Upper lobe of left lung (tissue), 6 donors: ENCODE measurements at regions not wholly inside any gene's neighbourhood (a gene's known extent, or its start where the extent isn't known, plus 50 kb on each side); places are given as distances from the start of the nearest gene placed in this dataset.
A peak's percentile ranks its signal among the peaks of the same experiment; 100 is the strongest.

Source experiments
- ATAC-seq, 2 donors: fragments of 200-7000 bp; cut with Tn5 transposase; one replicate each; pipeline ENCODE4 v1.9.1; 2022; ENCODE audit warnings: mild to moderate bottlenecking in 2 of 2, moderate library complexity in 2 of 2; ENCODE audit not compliant: low FRiP score in 2 of 2
- DNase-seq, 2 donors: peaks; one replicate each; pipeline ENCODE4 v3.0.0-alpha.2; 2019 to 2020
- H3K27ac ChIP-seq, 4 donors: fragments of 200-600 bp; sonication (generic); one replicate each; pipeline ENCODE4 v1.5.1; 2016 to 2019
- H3K27me3 ChIP-seq, 4 donors: fragments of 200-600 bp; sonication (generic); one replicate each; pipeline ENCODE4 v1.5.1; 2017 to 2019
- H3K36me3 ChIP-seq, 4 donors: fragments of 200-600 bp; sonication (generic); one replicate each; pipeline ENCODE4 v1.5.1; 2016 to 2019
- H3K4me1 ChIP-seq, 4 donors: fragments of 200-600 bp; sonication (generic); one replicate each; pipeline ENCODE4 v1.5.1; 2018 to 2019
- H3K4me3 ChIP-seq, 4 donors: fragments of 200-600 bp; sonication (generic); one replicate each; pipeline ENCODE4 v1.5.1; 2017 to 2019; ENCODE audit warnings: mild to moderate bottlenecking in 2 of 4, moderate library complexity in 1 of 4
- H3K9me3 ChIP-seq, 4 donors: fragments of 200-600 bp; sonication (generic); one replicate each; pipeline ENCODE4 v1.5.1; 2018 to 2019
- CTCF ChIP-seq, 6 experiments: fragments of 450-650 bp in 4 of 6; fragments of 200-600 bp in 2 of 6; sonication (generic) in 2 of 6; IDR thresholded peaks; one replicate each; pipeline ENCODE4 v1.5.1; 2016 to 2019; ENCODE audit warnings: antibody characterized with exemption in 6 of 6
- EP300 ChIP-seq, 4 donors: sonication (generic); formaldehyde crosslinking; IDR thresholded peaks; one replicate each; pipeline ENCODE4 v1.5.1; 2017; ENCODE audit warnings: antibody characterized with exemption in 4 of 4, control low read depth in 2 of 4
- POLR2A ChIP-seq, 4 donors: fragments of 450-650 bp; IDR thresholded peaks; one replicate each; pipeline ENCODE4 v1.5.1; 2016 to 2017; ENCODE audit warnings: antibody characterized with exemption in 4 of 4, mild to moderate bottlenecking in 2 of 4
- POLR2AphosphoS5 ChIP-seq, 2 donors: sonication (generic); formaldehyde crosslinking; IDR thresholded peaks; one replicate each; pipeline ENCODE4 v1.5.1; 2017; ENCODE audit warnings: antibody characterized with exemption in 2 of 2
- WGBS, 2 donors: methylation state at CpG; one replicate each; pipeline ENCODE4 v1.1.5; 2017 to 2018; 5-methylcytosine and 5-hydroxymethylcytosine counted together
- donor health status: DM: no; HTN: no; CAD: no; lungs with moderate emphysema.
- donor health status: DM: no; HTN: yes; CAD: no; lungs with severe emphysema.

DNA sequence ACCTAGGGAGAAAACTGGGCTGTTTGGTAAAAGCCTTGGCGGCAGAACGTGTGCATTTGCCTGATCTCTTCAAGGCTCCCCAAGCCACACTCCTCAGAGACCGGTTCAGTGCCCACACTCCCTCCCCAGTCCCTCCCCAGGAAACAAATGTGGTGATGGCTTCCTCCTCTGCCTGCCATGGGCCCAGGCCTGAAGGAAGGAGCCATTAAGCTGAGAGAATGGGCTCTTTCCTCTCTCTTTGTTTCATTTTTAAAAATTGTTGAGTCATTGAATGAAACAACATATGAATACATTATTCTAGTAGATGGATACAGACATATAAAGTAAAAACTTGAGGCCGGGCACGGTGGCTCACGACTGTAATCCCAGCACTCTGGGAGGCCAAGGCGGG lies 50.6 kb upstream of the YWHAQ start:
- no peak for ATAC-seq
- H3K4me3 ChIP-seq = no peak overlapping the region
- no peaks in the 10 kb centered on the region for H3K36me3 ChIP-seq
- no peak overlapping the region for H3K27ac ChIP-seq
- H3K27me3 ChIP-seq = no peaks in the 10 kb centered on the region
- no peak for DNase-seq
- peaks cover 0 to 5% (median 0%) of the 10 kb centered on the region in 4 donors for H3K4me1 ChIP-seq
- H3K9me3 ChIP-seq = no peaks in the 10 kb centered on the region
- TF ChIP-seq EP300 (IDR thresholded peaks at IDR 0.05) = no peak
- TF ChIP-seq POLR2AphosphoS5 (IDR thresholded peaks at IDR 0.05) = no peak
- no peak for TF ChIP-seq CTCF (IDR thresholded peaks at IDR 0.05)
- TF ChIP-seq POLR2A (IDR thresholded peaks at IDR 0.05) = no peak
- WGBS, 2 donors = 71 to 84% methylated on average over 7 of the region's 7 CpGs

- Histone ChIP-seq H3K36me3 (no peaks in the 10 kb centered on the region), H3K27ac (no peak overlapping the region), H3K4me3 (no peak overlapping the region), H3K27me3 (no peaks in the 10 kb centered on the region), H3K4me1 (peaks cover 0 to 5% (median 0%) of the 10 kb centered on the region in 4 donors), H3K9me3 (no peaks in the 10 kb centered on the region)
- 91 to 93% methylated on average over 4 of the region's 4 CpGs for WGBS, 2 donors
- ATAC-seq = no peak
- DNase-seq = no peak
- TF ChIP-seq POLR2A (IDR thresholded peaks at IDR 0.05) = no peak
- TF ChIP-seq EP300 (IDR thresholded peaks at IDR 0.05) = no peak
- no peak for TF ChIP-seq CTCF (IDR thresholded peaks at IDR 0.05)
- no peak for TF ChIP-seq POLR2AphosphoS5 (IDR thresholded peaks at IDR 0.05)
These were observed 54.8 kb upstream of the YWHAQ start for GRCh38 chr2:9685637-9686036.

DNA sequence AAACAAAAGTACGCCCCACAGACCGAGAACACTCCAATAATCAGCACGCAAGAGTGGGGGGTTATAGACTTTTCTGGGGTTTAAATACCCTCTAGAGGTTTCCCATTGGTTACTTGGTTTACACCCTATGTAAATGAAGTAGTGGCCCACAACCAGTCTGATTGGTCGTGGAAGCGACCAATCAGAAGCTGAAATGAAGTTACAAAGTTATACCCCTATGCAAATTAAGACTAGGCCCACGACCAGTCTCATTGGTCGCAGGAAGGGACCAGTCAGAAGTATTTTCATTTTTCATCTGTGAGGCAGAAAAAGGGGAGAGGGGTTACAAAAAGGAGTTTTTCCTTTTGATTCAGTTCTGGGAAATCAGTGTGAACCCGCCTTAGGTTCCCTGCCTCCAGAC lies 55.3 kb upstream of the YWHAQ start:
- Histone ChIP-seq H3K27me3 (no peaks in the 10 kb centered on the region), H3K4me3 (no peak overlapping the region), H3K9me3 (no peaks in the 10 kb centered on the region), H3K4me1 (peaks cover 0 to 5% (median 0%) of the 10 kb centered on the region in 4 donors), H3K27ac (no peak overlapping the region), H3K36me3 (no peaks in the 10 kb centered on the region)
- no peak for TF ChIP-seq POLR2A (IDR thresholded peaks at IDR 0.05)
- no peak for TF ChIP-seq CTCF (IDR thresholded peaks at IDR 0.05)
- no peak for TF ChIP-seq POLR2AphosphoS5 (IDR thresholded peaks at IDR 0.05)
- TF ChIP-seq EP300 (IDR thresholded peaks at IDR 0.05) = no peak
- 84 to 87% methylated on average over 8 of the region's 8 CpGs for WGBS, 2 donors
- ATAC-seq (no peak), DNase-seq (no peak)

GRCh38 chr2:9690252-9690651 lies 59.5 kb upstream of the YWHAQ start:
- Histone ChIP-seq H3K9me3 (no peaks in the 10 kb centered on the region), H3K4me1 (peaks cover 0 to 6% (median 0%) of the 10 kb centered on the region in 4 donors), H3K36me3 (no peaks in the 10 kb centered on the region), H3K4me3 (no peak overlapping the region), H3K27ac (no peak overlapping the region), H3K27me3 (no peaks in the 10 kb centered on the region)
- no peak for TF ChIP-seq POLR2AphosphoS5 (IDR thresholded peaks at IDR 0.05)
- TF ChIP-seq EP300 (IDR thresholded peaks at IDR 0.05) = no peak
- TF ChIP-seq CTCF (IDR thresholded peaks at IDR 0.05) = no peak
- TF ChIP-seq POLR2A (IDR thresholded peaks at IDR 0.05) = no peak
- DNase-seq = no peak
- 58 to 81% methylated on average over 6 to 7 of the region's 7 CpGs for WGBS, 2 donors
- peak in 1 of 2 donors; percentile 62 for ATAC-seq

GRCh38 chr2:9690716-9691498 lies 60.1 kb upstream of the YWHAQ start:
- H3K36me3 ChIP-seq = no peaks in the 10 kb centered on the region
- TF ChIP-seq EP300 (IDR thresholded peaks at IDR 0.05) (no peak), POLR2AphosphoS5 (IDR thresholded peaks at IDR 0.05) (no peak), POLR2A (IDR thresholded peaks at IDR 0.05) (no peak), CTCF (IDR thresholded peaks at IDR 0.05) (no peak)
- ATAC-seq (no peak), DNase-seq (no peak)
- H3K27me3 ChIP-seq = no peaks in the 10 kb centered on the region
- H3K4me3 ChIP-seq = no peak overlapping the region
- H3K9me3 ChIP-seq = no peaks in the 10 kb centered on the region
- H3K4me1 ChIP-seq = peaks cover 0 to 6% (median 0%) of the 10 kb centered on the region in 4 donors
- 92 to 93% methylated on average over 10 to 11 of the region's 11 CpGs for WGBS, 2 donors
- H3K27ac ChIP-seq = no peak overlapping the region
